SK-N-SH (cell line): ENCODE measurements at regions not wholly inside any gene's neighbourhood (a gene's known extent, or its start where the extent isn't known, plus 50 kb on each side); places are given as distances from the start of the nearest gene placed in this dataset.

Experiments
- CTCF ChIA-PET: fragments of 300-600, 350-600 bp; formaldehyde crosslinking; extraction: SDS; loops from one replicate; lab custom pipeline; 2021; lab: Yijun Ruan, JAX
- POLR2A ChIA-PET: fragments of 350-600 bp; sonication (Branson Sonifier 250); formaldehyde crosslinking; extraction: SDS; loops from one replicate; lab custom pipeline; 2020; ENCODE audit warnings: antibody characterized with exemption, inconsistent platforms; lab: Yijun Ruan, JAX
- DNase-seq: peaks from one replicate; pipeline ENCODE4 v3.0.0; 2012
- H2AFZ ChIP-seq: fragments of 200-600 bp; sonication (generic); 2 replicates; pipeline ENCODE4 v1.8.1; 2016; ENCODE audit warnings: antibody characterized with exemption, mild to moderate bottlenecking, low read depth
- H3F3A ChIP-seq: fragments of 200-600 bp; sonication (generic); replicated peaks from 2 replicates; pipeline ENCODE3; 2016; ENCODE audit warnings: antibody characterized with exemption, mild to moderate bottlenecking; ENCODE audit not compliant: insufficient read depth
- H3K27ac ChIP-seq, 2 experiments: fragments of 200-500 bp in 1 of 2; fragments of 200-600 bp in 1 of 2; sonication (Bioruptor generic) in 1 of 2; sonication (generic), shearing (Covaris generic) in 1 of 2; 2 replicates each; pipeline versions ENCODE4 v1.5.1 to v1.6.1; 2014 to 2016; ENCODE audit warnings: low read depth in 2 of 2, inconsistent platforms in 1 of 2, low read length in 1 of 2, mild to moderate bottlenecking in 1 of 2, mixed read lengths in 1 of 2
- H3K27me3 ChIP-seq: fragments of 200-600 bp; sonication (generic), shearing (Covaris generic); 2 replicates; pipeline ENCODE4 v1.6.1; 2016; ENCODE audit warnings: mixed run types; ENCODE audit not compliant: insufficient read depth
- H3K36me3 ChIP-seq, 2 experiments: fragments of 200-500 bp in 1 of 2; fragments of 200-600 bp in 1 of 2; sonication (Bioruptor generic) in 1 of 2; sonication (generic) in 1 of 2; replicated peaks in 1 of 2; 2 replicates each; pipeline versions ENCODE3 to v1.5.1; 2014 to 2016; ENCODE audit warnings: low read length in 1 of 2, mild to moderate bottlenecking in 1 of 2; ENCODE audit not compliant: insufficient read depth in 2 of 2, control insufficient read depth in 1 of 2
- H3K4me1 ChIP-seq, 2 experiments: fragments of 200-500 bp in 1 of 2; fragments of 200-600 bp in 1 of 2; sonication (Bioruptor generic) in 1 of 2; sonication (generic), shearing (Covaris generic) in 1 of 2; 2 replicates each; pipeline versions ENCODE4 v1.5.1 to v1.6.1; 2014 to 2016; ENCODE audit warnings: low read depth in 1 of 2, low read length in 1 of 2, mixed run types in 1 of 2; ENCODE audit not compliant: insufficient read depth in 2 of 2, control insufficient read depth in 1 of 2
- H3K4me2 ChIP-seq: fragments of 200-600 bp; sonication (generic), shearing (Covaris generic); 2 replicates; pipeline ENCODE4 v1.6.1; 2017; ENCODE audit warnings: mixed run types
- H3K4me3 ChIP-seq, 2 experiments: fragments of 200-500 bp in 1 of 2; fragments of 200-600 bp in 1 of 2; sonication (Bioruptor generic) in 1 of 2; sonication (generic), shearing (Covaris generic) in 1 of 2; 2 replicates each; pipeline versions ENCODE4 v1.5.1 to v1.8.1; 2014 to 2016; ENCODE audit warnings: low read depth in 2 of 2, inconsistent platforms in 1 of 2, low read length in 1 of 2, mild to moderate bottlenecking in 1 of 2, mixed read lengths in 1 of 2, moderate library complexity in 1 of 2
- H3K79me2 ChIP-seq: fragments of 200-600 bp; sonication (generic); 2 replicates; pipeline ENCODE4 v1.8.1; 2017; ENCODE audit warnings: mild to moderate bottlenecking; ENCODE audit not compliant: insufficient read depth
- H3K9ac ChIP-seq: fragments of 200-600 bp; sonication (generic); 2 replicates; pipeline ENCODE4 v1.6.1; 2017; ENCODE audit warnings: mixed run types
- H3K9me2 ChIP-seq: fragments of 200-600 bp; sonication (generic); 2 replicates; pipeline ENCODE4 v1.6.1; 2017; ENCODE audit warnings: mixed run types
- H3K9me3 ChIP-seq: fragments of 200-600 bp; sonication (generic); 2 replicates; pipeline ENCODE4 v1.6.1; 2017; ENCODE audit warnings: mixed run types, mild to moderate bottlenecking, moderate library complexity
- H4K20me1 ChIP-seq: fragments of 200-600 bp; sonication (generic); 2 replicates; pipeline ENCODE4 v1.6.1; 2017; ENCODE audit warnings: mild to moderate bottlenecking, mixed run types; ENCODE audit not compliant: insufficient read depth
- ELF1 ChIP-seq: IDR thresholded peaks from 2 replicates; pipeline ENCODE4 v1.4.0; 2012
- FOSL2 ChIP-seq: IDR thresholded peaks from 2 replicates; pipeline ENCODE4 v1.4.0; 2012; ENCODE audit warnings: low read depth, mild to moderate bottlenecking, moderate library complexity, borderline replicate concordance
- FOXJ3 ChIP-seq: sonication (generic); formaldehyde crosslinking; IDR thresholded peaks from 2 replicates; pipeline ENCODE4 v1.5.1; 2020; ENCODE audit warnings: mild to moderate bottlenecking, missing genetic modification reagents
- FOXM1 ChIP-seq: IDR thresholded peaks from 2 replicates; pipeline ENCODE4 v1.4.0; 2012; ENCODE audit warnings: low read depth, mild to moderate bottlenecking
- GABPA ChIP-seq: IDR thresholded peaks from 2 replicates; pipeline ENCODE4 v1.4.0; 2012; ENCODE audit warnings: low read depth, mild to moderate bottlenecking
- MEF2A ChIP-seq: IDR thresholded peaks from 2 replicates; pipeline ENCODE4 v1.4.0; 2012; ENCODE audit warnings: low read depth, borderline replicate concordance
- MXI1 ChIP-seq: IDR thresholded peaks from 2 replicates; pipeline ENCODE4 v1.6.1; 2012; ENCODE audit warnings: mild to moderate bottlenecking, low read depth, low read length, improper control_type of control experiment
- NRF1 ChIP-seq: IDR thresholded peaks from 2 replicates; pipeline ENCODE4 v1.6.1; 2012; ENCODE audit warnings: low read depth, mild to moderate bottlenecking, low read length
- POLR2AphosphoS5 ChIP-seq: IDR thresholded peaks from 2 replicates; pipeline ENCODE4 v1.6.1; 2012; ENCODE audit warnings: low read depth, low read length
- RAD21 ChIP-seq: IDR thresholded peaks from 2 replicates; pipeline ENCODE4 v1.6.1; 2012; ENCODE audit warnings: mild to moderate bottlenecking, low read length
- RFX5 ChIP-seq: IDR thresholded peaks from 2 replicates; pipeline ENCODE4 v1.6.1; 2012; ENCODE audit warnings: mild to moderate bottlenecking, improper control_type of control experiment, low read length
- RXRA ChIP-seq: IDR thresholded peaks from 2 replicates; pipeline ENCODE4 v1.4.0; 2012; ENCODE audit warnings: low read depth, mild to moderate bottlenecking, borderline replicate concordance
- SIN3A ChIP-seq: IDR thresholded peaks from 2 replicates; pipeline ENCODE4 v1.6.1; 2012; ENCODE audit warnings: low read depth, mild to moderate bottlenecking, low read length, moderate library complexity, borderline replicate concordance
- TCF12 ChIP-seq: IDR thresholded peaks from 2 replicates; pipeline ENCODE4 v1.4.0; 2012
- YY1 ChIP-seq: IDR thresholded peaks from 2 replicates; pipeline ENCODE4 v1.4.0; 2012; ENCODE audit warnings: low read depth, mild to moderate bottlenecking
- WGBS: methylation state at CpG from one replicate; pipeline ENCODE4 v1.1.6; 2017; ENCODE audit warnings: low lambda C conversion rate; 5-methylcytosine and 5-hydroxymethylcytosine counted together
- TF ChIP-seq, protein P1 (sequence below): IDR thresholded peaks from 2 replicates; pipeline ENCODE4 v1.6.1; 2012; ENCODE audit warnings: mild to moderate bottlenecking, low read depth, low read length, moderate library complexity
- TF ChIP-seq, protein P2 (sequence below): IDR thresholded peaks from 2 replicates; pipeline ENCODE4 v1.4.0; 2012; ENCODE audit warnings: low read depth, borderline replicate concordance
- TF ChIP-seq, protein P3 (sequence below): IDR thresholded peaks from 2 replicates; pipeline ENCODE4; 2012

DNA sequence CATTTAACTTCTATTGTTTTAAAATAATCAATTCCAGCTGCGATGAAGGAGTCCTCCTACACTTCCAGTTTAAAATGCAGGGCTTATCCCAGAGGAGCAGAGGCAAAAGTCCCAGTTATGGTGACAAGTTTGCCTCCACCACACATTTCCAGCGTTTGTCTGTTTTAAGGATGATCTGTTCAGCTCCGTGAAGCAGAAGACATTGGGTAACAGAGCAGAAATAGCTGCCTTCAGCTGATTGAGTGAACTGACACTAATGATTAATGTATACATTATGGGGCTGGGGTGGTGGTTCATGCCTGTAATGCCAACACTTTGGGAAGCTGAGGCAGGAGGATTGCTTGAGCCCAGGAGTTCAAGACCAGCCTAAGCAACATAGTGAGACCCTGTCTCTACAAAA lies 127.6 kb downstream of the HSD17B3 start:
- H4K20me1 ChIP-seq: no peaks in the 10 kb centered on the region
- no peaks in the 10 kb centered on the region for H3K79me2 ChIP-seq
- CTCF ChIA-PET: no interaction called here
- no peaks in the 10 kb centered on the region for H3F3A ChIP-seq
- no peaks in the 10 kb centered on the region for H3K36me3 ChIP-seq
- POLR2A ChIA-PET: no interaction called here
- H3K27ac ChIP-seq: no peak overlapping the region
- peaks cover 0 to 2% of the 10 kb centered on the region in 2 experiments; a peak in 1 of 4 replicates for H3K4me1 ChIP-seq
- no peaks in the 10 kb centered on the region for H3K9me3 ChIP-seq
- H3K27me3 ChIP-seq: no peaks in the 10 kb centered on the region
- H3K9me2 ChIP-seq: no peaks in the 10 kb centered on the region
- H2AFZ ChIP-seq: no peak overlapping the region
- DNase-seq: no peak
- H3K4me2 ChIP-seq: no peak overlapping the region
- no peak overlapping the region for H3K9ac ChIP-seq
- WGBS: 37% methylated on average over 3 of the region's 3 CpGs
- H3K4me3 ChIP-seq: no peak overlapping the region
- TF ChIP-seq SIN3A (no peak), RFX5 (no peak), NRF1 (no peak), YY1 (no peak), RXRA (no peak), FOSL2 (no peak), MEF2A (no peak), ELF1 (no peak), MXI1 (no peak)
- TF ChIP-seq, protein P1, sequence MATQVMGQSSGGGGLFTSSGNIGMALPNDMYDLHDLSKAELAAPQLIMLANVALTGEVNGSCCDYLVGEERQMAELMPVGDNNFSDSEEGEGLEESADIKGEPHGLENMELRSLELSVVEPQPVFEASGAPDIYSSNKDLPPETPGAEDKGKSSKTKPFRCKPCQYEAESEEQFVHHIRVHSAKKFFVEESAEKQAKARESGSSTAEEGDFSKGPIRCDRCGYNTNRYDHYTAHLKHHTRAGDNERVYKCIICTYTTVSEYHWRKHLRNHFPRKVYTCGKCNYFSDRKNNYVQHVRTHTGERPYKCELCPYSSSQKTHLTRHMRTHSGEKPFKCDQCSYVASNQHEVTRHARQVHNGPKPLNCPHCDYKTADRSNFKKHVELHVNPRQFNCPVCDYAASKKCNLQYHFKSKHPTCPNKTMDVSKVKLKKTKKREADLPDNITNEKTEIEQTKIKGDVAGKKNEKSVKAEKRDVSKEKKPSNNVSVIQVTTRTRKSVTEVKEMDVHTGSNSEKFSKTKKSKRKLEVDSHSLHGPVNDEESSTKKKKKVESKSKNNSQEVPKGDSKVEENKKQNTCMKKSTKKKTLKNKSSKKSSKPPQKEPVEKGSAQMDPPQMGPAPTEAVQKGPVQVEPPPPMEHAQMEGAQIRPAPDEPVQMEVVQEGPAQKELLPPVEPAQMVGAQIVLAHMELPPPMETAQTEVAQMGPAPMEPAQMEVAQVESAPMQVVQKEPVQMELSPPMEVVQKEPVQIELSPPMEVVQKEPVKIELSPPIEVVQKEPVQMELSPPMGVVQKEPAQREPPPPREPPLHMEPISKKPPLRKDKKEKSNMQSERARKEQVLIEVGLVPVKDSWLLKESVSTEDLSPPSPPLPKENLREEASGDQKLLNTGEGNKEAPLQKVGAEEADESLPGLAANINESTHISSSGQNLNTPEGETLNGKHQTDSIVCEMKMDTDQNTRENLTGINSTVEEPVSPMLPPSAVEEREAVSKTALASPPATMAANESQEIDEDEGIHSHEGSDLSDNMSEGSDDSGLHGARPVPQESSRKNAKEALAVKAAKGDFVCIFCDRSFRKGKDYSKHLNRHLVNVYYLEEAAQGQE: no peak
- TF ChIP-seq, protein P2, sequence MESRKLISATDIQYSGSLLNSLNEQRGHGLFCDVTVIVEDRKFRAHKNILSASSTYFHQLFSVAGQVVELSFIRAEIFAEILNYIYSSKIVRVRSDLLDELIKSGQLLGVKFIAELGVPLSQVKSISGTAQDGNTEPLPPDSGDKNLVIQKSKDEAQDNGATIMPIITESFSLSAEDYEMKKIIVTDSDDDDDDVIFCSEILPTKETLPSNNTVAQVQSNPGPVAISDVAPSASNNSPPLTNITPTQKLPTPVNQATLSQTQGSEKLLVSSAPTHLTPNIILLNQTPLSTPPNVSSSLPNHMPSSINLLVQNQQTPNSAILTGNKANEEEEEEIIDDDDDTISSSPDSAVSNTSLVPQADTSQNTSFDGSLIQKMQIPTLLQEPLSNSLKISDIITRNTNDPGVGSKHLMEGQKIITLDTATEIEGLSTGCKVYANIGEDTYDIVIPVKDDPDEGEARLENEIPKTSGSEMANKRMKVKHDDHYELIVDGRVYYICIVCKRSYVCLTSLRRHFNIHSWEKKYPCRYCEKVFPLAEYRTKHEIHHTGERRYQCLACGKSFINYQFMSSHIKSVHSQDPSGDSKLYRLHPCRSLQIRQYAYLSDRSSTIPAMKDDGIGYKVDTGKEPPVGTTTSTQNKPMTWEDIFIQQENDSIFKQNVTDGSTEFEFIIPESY: no peak

DNA sequence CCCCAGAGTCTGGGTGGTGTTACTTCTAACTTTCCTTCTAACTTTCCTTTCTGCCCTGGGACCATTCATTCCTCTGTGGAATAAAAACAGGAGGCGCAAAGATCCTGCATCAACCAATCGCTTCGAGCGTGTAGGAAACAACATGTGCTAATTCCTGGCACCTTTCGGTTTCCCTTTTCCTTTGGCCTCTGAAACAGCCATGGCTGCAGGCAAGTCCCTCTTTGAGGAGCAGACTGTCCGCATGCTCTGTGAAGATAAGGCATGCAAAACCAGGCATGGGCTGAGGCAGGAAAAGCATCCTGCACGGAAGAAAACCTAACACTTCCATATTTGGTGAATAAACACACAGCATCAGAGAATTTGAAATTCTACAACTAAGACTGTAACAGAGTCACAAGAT lies 128.3 kb downstream of the HSD17B3 start:
- Histone ChIP-seq H4K20me1 (no peaks in the 10 kb centered on the region), H3K27me3 (no peaks in the 10 kb centered on the region), H3K9me3 (no peaks in the 10 kb centered on the region), H3K27ac (no peak overlapping the region), H3K79me2 (no peaks in the 10 kb centered on the region), H3K36me3 (no peaks in the 10 kb centered on the region), H3K4me1 (peaks cover 0 to 3% of the 10 kb centered on the region in 2 experiments; a peak in 1 of 4 replicates), H3K4me3 (no peak overlapping the region), H3F3A (no peaks in the 10 kb centered on the region), H3K9me2 (no peaks in the 10 kb centered on the region), H3K4me2 (no peak overlapping the region), H3K9ac (no peak overlapping the region), H2AFZ (no peak overlapping the region)
- no peak for DNase-seq
- 77% methylated on average over 7 of the region's 7 CpGs for WGBS
- POLR2A ChIA-PET: no interaction called here
- TF ChIP-seq, protein P2: no peak
- TF ChIP-seq FOXM1 (no peak), TCF12 (no peak), RXRA (no peak), ELF1 (no peak), RFX5 (no peak), MXI1 (no peak), GABPA (no peak), RAD21 (no peak), NRF1 (no peak), FOXJ3 (no peak), POLR2AphosphoS5 (no peak)
- TF ChIP-seq, protein P3, sequence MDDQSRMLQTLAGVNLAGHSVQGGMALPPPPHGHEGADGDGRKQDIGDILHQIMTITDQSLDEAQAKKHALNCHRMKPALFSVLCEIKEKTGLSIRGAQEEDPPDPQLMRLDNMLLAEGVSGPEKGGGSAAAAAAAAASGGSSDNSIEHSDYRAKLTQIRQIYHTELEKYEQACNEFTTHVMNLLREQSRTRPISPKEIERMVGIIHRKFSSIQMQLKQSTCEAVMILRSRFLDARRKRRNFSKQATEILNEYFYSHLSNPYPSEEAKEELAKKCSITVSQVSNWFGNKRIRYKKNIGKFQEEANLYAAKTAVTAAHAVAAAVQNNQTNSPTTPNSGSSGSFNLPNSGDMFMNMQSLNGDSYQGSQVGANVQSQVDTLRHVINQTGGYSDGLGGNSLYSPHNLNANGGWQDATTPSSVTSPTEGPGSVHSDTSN: no peak
- CTCF ChIA-PET: no interaction called here
